HepG2 (cell line): ENCODE measurements at regions not wholly inside any gene's neighbourhood (a gene's known extent, or its start where the extent isn't known, plus 50 kb on each side); places are given as distances from the start of the nearest gene placed in this dataset.

ENCODE experiments used
- ATAC-seq: fragments of 200-7000 bp; cut with Tn5 transposase; 3 replicates; pipeline ENCODE4 v1.9.1; 2020; ENCODE audit warnings: mild to moderate bottlenecking, moderate library complexity
- BruUV-seq: library from RNA; stranded (reverse); fragments of 400-500 nt; replicated peaks from 2 replicates; lab custom pipeline; 2021; lab: Mats Ljungman, UMichigan
- CTCF ChIA-PET: fragments of 300-600 bp; formaldehyde crosslinking; extraction: SDS; loops from one replicate; lab custom pipeline; 2021; ENCODE audit warnings: low total read pairs, inconsistent platforms, low intra/inter-chr PET ratio; lab: Yijun Ruan, JAX
- POLR2A ChIA-PET: fragments of 350-600 bp; sonication (Branson Sonifier 250); formaldehyde crosslinking; loops from one replicate; lab custom pipeline; 2020; ENCODE audit warnings: antibody characterized with exemption, inconsistent platforms; lab: Yijun Ruan, JAX
- DNase-seq: peaks from one replicate; pipeline ENCODE4 v3.0.0-alpha.2; 2015; ENCODE audit warnings: low spot score
- FAIRE-seq: peaks from 3 replicates; lab custom pipeline; 2011; peaks lifted over from hg19 to GRCh38; lab: Jason Lieb, UNC
- H2AFZ ChIP-seq: one replicate; pipeline ENCODE4 v1.6.1; 2011; ENCODE audit warnings: low read length, inconsistent platforms
- H3K27ac ChIP-seq: fragments of 300-600 bp; 3 replicates; pipeline ENCODE4 v1.8.0; 2011; ENCODE audit warnings: mixed run types, mild to moderate bottlenecking, mixed read lengths, low read length, inconsistent platforms; ENCODE audit not compliant: insufficient read depth; ENCODE audit errors: extremely low read length
- H3K27me3 ChIP-seq, 2 experiments: fragments of 200-600 bp in 1 of 2; 2 replicates in 1 of 2; 3 replicates in 1 of 2; pipeline versions ENCODE4 v1.6.0 to v1.8.0; 2011; ENCODE audit warnings: low read length in 2 of 2, mild to moderate bottlenecking in 2 of 2, moderate library complexity in 2 of 2, inconsistent platforms in 1 of 2; ENCODE audit not compliant: insufficient read depth in 2 of 2, control insufficient read depth in 1 of 2
- H3K36me3 ChIP-seq, 2 experiments: fragments of 200-600 bp in 1 of 2; replicated peaks in 1 of 2; 2 replicates in 1 of 2; 3 replicates in 1 of 2; pipeline versions ENCODE4 v1.5.1 to v1.8.0; 2011; ENCODE audit warnings: low read length in 2 of 2, inconsistent platforms in 1 of 2; ENCODE audit not compliant: insufficient read depth in 2 of 2, control insufficient read depth in 1 of 2
- H3K4me1 ChIP-seq: 2 replicates; pipeline ENCODE4 v1.5.1; 2012; ENCODE audit warnings: low read length, inconsistent platforms; ENCODE audit not compliant: insufficient read depth
- H3K4me2 ChIP-seq: 2 replicates; pipeline ENCODE4 v1.6.0; 2011; ENCODE audit warnings: low read depth, low read length, inconsistent platforms
- H3K4me3 ChIP-seq, 3 experiments: fragments of 200-600 bp in 1 of 3; sonication (generic), shearing (Covaris generic) in 1 of 3; replicated peaks in 1 of 3; 2 replicates each; pipeline ENCODE4 v1.5.1; 2011 to 2016; ENCODE audit warnings: low read length in 3 of 3, inconsistent platforms in 2 of 3, low read depth in 2 of 3, mild to moderate bottlenecking in 2 of 3, control low read depth in 1 of 3, mixed read lengths in 1 of 3; ENCODE audit not compliant: insufficient read depth in 1 of 3
- H3K79me2 ChIP-seq: one replicate; pipeline ENCODE4 v1.6.1; 2011; ENCODE audit warnings: low read length, inconsistent platforms; ENCODE audit not compliant: insufficient read depth
- H3K9ac ChIP-seq: 2 replicates; pipeline ENCODE4 v1.6.0; 2011; ENCODE audit warnings: mild to moderate bottlenecking, low read depth, low read length, inconsistent platforms; ENCODE audit not compliant: insufficient read depth
- H3K9me3 ChIP-seq: 2 replicates; pipeline ENCODE4 v1.5.1; 2012; ENCODE audit warnings: mild to moderate bottlenecking, low read length
- H4K20me1 ChIP-seq: 2 replicates; pipeline ENCODE4 v1.6.0; 2011; ENCODE audit warnings: inconsistent platforms, mild to moderate bottlenecking, low read length, moderate library complexity; ENCODE audit not compliant: insufficient read depth
- CENPBD1 ChIP-seq: sonication (generic); formaldehyde crosslinking; IDR thresholded peaks from 2 replicates; pipeline ENCODE4 v1.8.0; 2022; ENCODE audit warnings: missing genetic modification reagents, low read depth, mild to moderate bottlenecking, borderline replicate concordance
- ETV5 ChIP-seq: IDR thresholded peaks from 2 replicates; pipeline ENCODE4 v1.6.1; 2018; ENCODE audit warnings: missing biosample characterization, missing genetic modification reagents, inconsistent platforms, borderline replicate concordance
- GFI1 ChIP-seq: sonication (generic); formaldehyde crosslinking; IDR thresholded peaks from 2 replicates; pipeline ENCODE4 v1.5.0; 2020; ENCODE audit warnings: missing genetic modification reagents, mild to moderate bottlenecking, borderline replicate concordance
- GLI4 ChIP-seq: sonication (generic); formaldehyde crosslinking; IDR thresholded peaks from 2 replicates; pipeline ENCODE4 v1.5.1; 2020; ENCODE audit warnings: missing genetic modification reagents, mild to moderate bottlenecking, moderate library complexity, borderline replicate concordance
- HINFP ChIP-seq: sonication (generic); formaldehyde crosslinking; IDR thresholded peaks from 2 replicates; pipeline ENCODE4 v1.4.0; 2020; ENCODE audit warnings: low read depth, mild to moderate bottlenecking, missing genetic modification reagents
- HNF4A ChIP-seq: sonication (generic); formaldehyde crosslinking; IDR thresholded peaks from 2 replicates; pipeline ENCODE4 v1.4.0; 2020; ENCODE audit warnings: missing genetic modification reagents
- ISX ChIP-seq: sonication (generic); formaldehyde crosslinking; conservative IDR thresholded peaks from 2 replicates; pipeline ENCODE4 v1.5.0; 2020; ENCODE audit warnings: missing genetic modification reagents
- JUND ChIP-seq: sonication (generic); formaldehyde crosslinking; IDR thresholded peaks from 2 replicates; pipeline ENCODE4 v1.8.0; 2022; ENCODE audit warnings: mild to moderate bottlenecking, missing genetic modification reagents
- NCOA5 ChIP-seq: sonication (generic); formaldehyde crosslinking; IDR thresholded peaks from 2 replicates; pipeline ENCODE4 v1.4.0; 2020; ENCODE audit warnings: missing genetic modification reagents
- TEF ChIP-seq: sonication (generic); formaldehyde crosslinking; IDR thresholded peaks from 2 replicates; pipeline ENCODE4 v1.5.0; 2020; ENCODE audit warnings: missing genetic modification reagents
- TFDP1 ChIP-seq: IDR thresholded peaks from 2 replicates; pipeline ENCODE4 v1.6.1; 2016; ENCODE audit warnings: missing compliant biosample characterization, missing genetic modification reagents, borderline replicate concordance
- THRA ChIP-seq: sonication (generic); formaldehyde crosslinking; IDR thresholded peaks from 2 replicates; pipeline ENCODE4 v1.4.0; 2020; ENCODE audit warnings: missing genetic modification reagents, borderline replicate concordance
- ZNF704 ChIP-seq: sonication (generic); formaldehyde crosslinking; IDR thresholded peaks from 2 replicates; pipeline ENCODE4 v1.8.1; 2023; ENCODE audit warnings: mild to moderate bottlenecking, inconsistent platforms, moderate library complexity, missing genetic modification reagents, borderline replicate concordance
- in situ Hi-C: cut with HindIII; loops from 2 replicates; pipeline ENCODE4 v1.10.0; 2017; ENCODE audit warnings: low pct_unique_long_range_greater_than_20kb; ENCODE audit not compliant: extremely low pct_ligation_motif_present
- intact Hi-C: fragments of 100-400 bp; cut with micrococcal nuclease; formaldehyde crosslinking; loops from one replicate; pipeline ENCODE4 v1.10.0; 2022; ENCODE audit not compliant: unreplicated experiment

GRCh38 chr4:164572877-164573279 lies 181.1 kb upstream of the SMIM31 start:
- CTCF ChIA-PET = no interaction called here
- H3K27ac ChIP-seq = no peak overlapping the region

More at GRCh38 chr4:164572877-164573279, 181.1 kb upstream of the SMIM31 start:
- intact Hi-C loops = no loop called here
- no peak overlapping the region for H3K4me3 ChIP-seq
- no peaks in the 10 kb centered on the region for H3K9me3 ChIP-seq
- no TSS peak for BruUV-seq
- H3K4me1 ChIP-seq = no peaks in the 10 kb centered on the region
- POLR2A ChIA-PET = no interaction called here
- no peak overlapping the region for H3K9ac ChIP-seq
- no peak for DNase-seq
- TF ChIP-seq GLI4 (CRISPR knock-in tag) (no peak), HNF4A (CRISPR knock-in tag) (no peak), GFI1 (no peak), ISX (CRISPR knock-in tag) (no peak), TFDP1 (CRISPR knock-in tag) (no peak), ZNF704 (CRISPR knock-in tag) (no peak), CENPBD1 (CRISPR knock-in tag) (no peak), HINFP (CRISPR knock-in tag) (no peak), TEF (CRISPR knock-in tag) (no peak), JUND (no peak), NCOA5 (no peak), THRA (CRISPR knock-in tag) (no peak), ETV5 (CRISPR knock-in tag) (no peak)
- TF ChIP-seq, all 625 proteins: peak for 0
- H3K4me2 ChIP-seq = no peak overlapping the region
- in situ Hi-C loops = no loop called here
- H3K36me3 ChIP-seq = no peaks in the 10 kb centered on the region
- ATAC-seq (no peak), FAIRE-seq (no peak)
- no peaks in the 10 kb centered on the region for H3K27me3 ChIP-seq
- no peaks in the 10 kb centered on the region for H4K20me1 ChIP-seq
- H3K79me2 ChIP-seq = no peaks in the 10 kb centered on the region
- H2AFZ ChIP-seq = no peak overlapping the region
